ENCODE measurements at regions not wholly inside any gene's neighbourhood (a gene's known extent, or its start where the extent isn't known, plus 50 kb on each side); places are given as distances from the start of the nearest gene placed in this dataset.

- TF ChIP-seq CTCF (conservative IDR thresholded peaks at IDR 0.05; ENCODE audit: low read length) = no peak
- TF ChIP-seq EZH2phosphoT487 (IDR thresholded peaks at IDR 0.05; ENCODE audit: borderline replicate concordance) = no peak
Observed at GRCh38 chr6:21856456-21856825, 262.9 kb downstream of the SOX4 start.

All from Loucy (cell line).